HG03378 (cell line): ENCODE measurements at regions not wholly inside any gene's neighbourhood (a gene's known extent, or its start where the extent isn't known, plus 50 kb on each side); places are given as distances from the start of the nearest gene placed in this dataset.
"Not testable (repeated sequence)": the region's sequence is repeated elsewhere in the genome, so short reads cannot be mapped to it uniquely, and the experiment has no call there.

ENCODE experiments used
- ATAC-seq: cut with Tn5 transposase; IDR thresholded peaks from one replicate; pipeline ENCODE4 v1.9.1; 2021; ENCODE audit warnings: mild to moderate bottlenecking, moderate library complexity; ENCODE audit not compliant: unreplicated experiment

DNA sequence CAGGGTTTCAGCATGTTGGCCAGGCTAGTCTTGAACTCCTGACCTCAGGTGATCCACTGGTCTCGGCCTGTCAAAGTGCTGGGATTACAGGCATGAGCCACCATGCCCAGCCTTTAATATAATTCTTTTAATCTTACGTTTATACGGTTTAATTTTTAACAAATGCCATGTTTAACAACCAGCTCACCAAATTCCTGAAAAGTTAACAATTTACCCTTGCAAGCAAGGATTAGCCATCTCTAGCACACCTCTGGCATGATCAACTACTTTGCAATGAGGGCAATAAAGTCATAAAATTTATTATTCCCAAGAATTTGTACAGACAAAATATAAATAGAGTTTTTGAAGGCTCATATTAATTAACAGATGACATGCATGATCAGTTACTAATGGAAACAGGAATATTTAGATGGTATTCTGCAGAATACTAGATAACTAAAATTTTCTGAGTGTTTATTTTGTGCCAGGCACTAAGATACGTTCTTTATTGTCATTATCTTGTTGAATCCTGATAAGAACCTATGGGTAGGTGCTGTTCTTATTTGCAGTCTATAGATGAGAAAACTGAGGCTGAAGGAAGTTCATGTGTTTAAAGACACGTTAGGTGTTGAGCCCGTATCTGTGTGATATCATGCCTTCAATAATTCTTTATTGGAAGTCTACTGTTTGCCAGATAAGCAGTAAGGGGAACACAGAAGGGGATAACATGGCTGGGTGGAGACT lies 190.1 kb downstream of the CDCA7 start:
- no peak for ATAC-seq

DNA sequence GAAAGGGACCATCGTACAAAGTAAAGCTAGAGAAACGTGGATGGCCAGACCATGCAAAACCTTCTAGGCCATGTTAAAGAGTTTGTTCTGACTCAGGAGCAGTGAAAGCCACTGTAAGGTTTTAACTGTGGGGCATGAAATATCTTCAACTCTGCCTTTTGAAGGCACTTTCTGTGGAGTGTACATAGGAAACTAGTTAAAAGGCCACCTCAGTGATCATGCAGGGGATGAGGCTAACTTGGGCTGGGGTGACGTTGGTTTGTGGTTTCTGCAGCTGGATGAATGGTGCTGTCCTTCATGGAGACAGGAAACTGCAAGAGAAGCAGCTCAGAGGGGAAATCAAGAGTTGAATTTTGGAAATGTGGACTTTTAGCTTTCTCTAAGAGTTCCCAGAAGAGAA lies 190.7 kb downstream of the CDCA7 start:
- ATAC-seq = no peak

GRCh38 chr2:173547499-173547898 lies 192.8 kb downstream of the CDCA7 start:
- ATAC-seq = no peak

DNA sequence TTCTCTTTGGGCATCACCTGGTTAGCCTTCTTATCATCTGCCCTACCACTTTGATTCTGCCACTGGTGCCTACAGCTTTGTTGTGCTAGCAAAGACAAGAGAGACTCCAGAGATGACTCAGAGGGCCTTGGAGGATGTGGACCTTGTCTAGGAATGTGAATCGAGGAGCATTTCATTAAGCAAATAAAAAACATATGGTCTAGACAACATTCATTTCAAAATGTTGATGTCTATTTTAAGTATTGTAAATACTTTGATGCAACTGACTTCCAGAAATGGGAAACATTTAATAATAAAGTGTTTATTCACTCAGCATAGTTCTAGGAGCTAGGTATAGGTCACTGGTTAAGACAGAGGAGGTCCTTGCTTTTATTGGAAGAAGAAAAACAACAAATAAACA lies 195.5 kb downstream of the CDCA7 start:
- ATAC-seq = no peak

DNA sequence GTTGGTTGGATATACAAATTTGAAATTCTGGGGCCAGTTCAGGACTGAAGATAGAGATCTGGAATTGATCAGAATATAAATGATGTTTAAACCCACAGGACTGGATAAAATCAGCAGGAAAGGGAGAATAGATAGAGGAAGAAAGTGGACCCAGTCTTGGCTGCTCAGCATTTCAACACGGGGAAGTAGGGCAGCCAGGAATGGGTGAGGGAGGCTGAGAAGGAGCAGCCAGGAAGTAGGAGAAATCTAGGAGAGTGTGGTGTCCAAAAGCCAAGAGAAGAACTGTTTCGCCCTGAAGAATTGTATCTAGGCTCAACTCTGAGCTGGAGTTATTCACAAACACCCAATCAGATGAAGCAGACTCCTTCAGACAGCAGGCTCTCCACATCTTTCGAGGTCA lies 197.9 kb downstream of the CDCA7 start:
- no peak for ATAC-seq

DNA sequence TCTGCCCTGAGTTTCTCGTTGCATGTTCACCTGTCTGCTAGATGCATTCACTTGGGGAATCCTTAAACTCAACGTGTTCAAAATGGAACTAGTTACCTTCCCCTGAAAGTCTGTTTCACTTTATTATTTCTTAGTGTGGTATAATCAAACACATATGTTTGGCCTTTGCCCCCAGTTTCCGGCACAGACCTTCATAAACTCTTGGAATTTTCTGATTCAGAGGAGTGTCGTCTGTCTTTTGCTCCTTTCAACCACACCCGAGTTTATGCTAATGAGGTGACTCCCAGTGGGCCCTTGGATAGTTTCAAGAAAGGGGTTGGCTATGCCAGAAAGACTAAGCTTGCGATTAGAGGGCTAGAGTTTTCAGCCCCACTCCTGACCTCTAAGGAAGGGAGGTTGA lies 198.9 kb downstream of the CDCA7 start:
- no peak for ATAC-seq

- no peak for ATAC-seq
Observed at GRCh38 chr2:173555833-173556232, 201.2 kb downstream of the CDCA7 start.

DNA sequence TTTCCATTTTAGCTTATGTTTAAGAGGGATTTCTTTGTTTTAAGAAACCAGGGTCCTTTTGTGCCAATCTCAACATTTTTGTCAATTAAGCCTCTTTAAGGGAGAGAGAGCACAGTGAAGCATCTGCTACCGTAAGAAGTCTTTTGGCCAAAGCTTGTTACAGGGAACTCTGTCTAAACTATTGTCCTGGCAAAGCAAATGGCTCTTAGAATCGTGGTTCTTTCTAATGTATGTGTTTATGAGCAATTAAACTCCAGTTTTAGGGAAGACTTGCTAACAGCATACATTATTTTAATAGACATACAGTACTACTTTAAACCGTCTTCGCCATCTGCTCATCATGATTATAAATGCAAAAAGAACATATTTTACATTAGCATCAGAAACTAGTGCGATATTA lies 202.1 kb downstream of the CDCA7 start:
- no peak for ATAC-seq

DNA sequence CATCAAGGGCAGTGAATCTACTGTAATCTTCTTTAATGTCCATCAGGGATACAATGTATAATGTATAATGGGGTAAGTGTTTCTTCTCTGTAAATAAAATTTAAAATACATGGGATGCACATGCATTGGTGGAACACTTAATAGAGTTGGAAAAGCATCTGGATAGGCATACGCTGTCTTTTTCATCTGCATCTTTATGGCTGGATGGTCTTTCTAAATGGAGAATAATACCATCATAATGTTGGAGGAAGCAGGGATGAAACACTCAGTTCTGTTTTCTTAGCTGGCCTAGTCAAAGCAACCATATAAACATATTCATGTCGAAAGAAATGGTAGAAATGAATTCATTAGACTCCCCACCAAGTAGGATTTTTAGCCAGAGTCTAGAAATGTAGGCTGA lies 202.8 kb downstream of the CDCA7 start:
- no peak for ATAC-seq

DNA sequence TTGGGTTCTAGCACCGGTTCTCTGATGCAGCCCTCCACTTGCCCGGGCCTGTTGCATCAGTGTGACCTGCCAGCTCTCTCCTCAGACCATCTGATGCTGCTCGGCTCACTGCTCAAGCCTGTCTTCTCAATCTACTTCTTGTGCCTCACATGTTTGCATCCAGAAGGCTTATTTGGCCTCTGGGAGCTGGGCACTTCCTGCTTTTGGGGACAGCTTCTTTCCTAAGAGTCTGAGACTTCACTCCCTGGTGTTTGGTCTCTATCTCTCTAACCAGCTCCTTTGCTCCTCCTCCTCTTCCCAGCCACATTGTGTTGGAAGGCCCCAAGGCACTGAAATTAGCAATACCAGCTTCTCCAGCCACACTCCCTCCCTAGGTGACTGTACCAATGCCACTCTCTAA lies 212.8 kb downstream of the CDCA7 start:
- ATAC-seq = no peak

DNA sequence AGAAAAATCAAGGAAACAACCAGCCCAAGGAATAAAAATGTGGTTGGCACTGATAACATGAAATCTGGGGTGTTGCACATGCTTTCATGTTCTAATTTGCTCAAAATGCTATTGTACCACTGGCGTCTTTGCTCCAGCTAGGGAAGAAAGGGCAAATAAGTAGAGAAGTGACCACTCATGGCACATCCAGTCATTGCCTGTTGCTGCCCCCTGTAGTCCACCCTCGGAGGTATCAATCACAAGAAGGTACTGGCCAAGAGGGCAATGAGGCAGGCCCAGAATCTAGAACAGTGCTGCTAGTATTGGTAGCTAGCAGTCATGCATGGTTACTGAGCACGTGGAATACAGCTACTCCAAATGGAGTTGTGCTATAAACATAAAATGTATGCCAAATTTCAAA lies 213.4 kb downstream of the CDCA7 start:
- ATAC-seq = no peak

DNA sequence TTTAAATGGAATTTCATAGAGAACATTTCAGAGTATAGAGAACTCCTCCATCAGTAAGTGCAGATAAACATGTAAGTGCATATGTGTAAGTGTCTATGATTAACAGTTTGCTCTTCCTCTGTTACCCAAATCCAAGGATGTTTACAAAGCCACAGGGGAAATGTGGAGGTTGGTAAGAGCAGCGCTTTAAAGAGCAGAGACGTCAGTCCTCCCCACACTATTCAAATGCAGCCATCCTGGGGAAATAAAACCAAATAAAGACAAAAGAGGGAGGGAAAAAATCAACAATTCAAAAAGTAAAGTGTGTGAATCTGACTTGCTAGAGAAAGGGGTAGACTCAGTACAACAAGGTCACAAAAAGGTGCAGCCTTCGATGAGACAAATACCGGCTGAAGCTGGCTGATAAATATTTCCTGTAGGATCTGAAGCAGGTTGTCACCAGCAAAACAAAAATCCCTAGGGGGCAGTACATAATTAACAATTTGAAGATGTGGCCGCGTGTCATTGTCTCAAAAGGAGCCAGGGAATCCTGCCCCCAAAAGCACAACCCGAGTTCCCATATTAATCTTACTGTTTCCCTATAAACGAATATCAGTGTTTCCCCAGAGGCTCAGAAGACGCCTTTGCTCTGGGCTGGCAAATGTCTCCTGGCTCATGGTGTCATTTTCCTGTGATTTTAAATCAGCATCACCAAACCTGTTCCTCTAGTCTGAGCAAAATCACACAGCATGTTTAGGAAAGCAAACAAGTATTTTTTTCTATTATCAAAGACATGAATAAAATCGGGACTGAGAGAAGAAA lies 216.5 kb downstream of the CDCA7 start:
- ATAC-seq = no peak

DNA sequence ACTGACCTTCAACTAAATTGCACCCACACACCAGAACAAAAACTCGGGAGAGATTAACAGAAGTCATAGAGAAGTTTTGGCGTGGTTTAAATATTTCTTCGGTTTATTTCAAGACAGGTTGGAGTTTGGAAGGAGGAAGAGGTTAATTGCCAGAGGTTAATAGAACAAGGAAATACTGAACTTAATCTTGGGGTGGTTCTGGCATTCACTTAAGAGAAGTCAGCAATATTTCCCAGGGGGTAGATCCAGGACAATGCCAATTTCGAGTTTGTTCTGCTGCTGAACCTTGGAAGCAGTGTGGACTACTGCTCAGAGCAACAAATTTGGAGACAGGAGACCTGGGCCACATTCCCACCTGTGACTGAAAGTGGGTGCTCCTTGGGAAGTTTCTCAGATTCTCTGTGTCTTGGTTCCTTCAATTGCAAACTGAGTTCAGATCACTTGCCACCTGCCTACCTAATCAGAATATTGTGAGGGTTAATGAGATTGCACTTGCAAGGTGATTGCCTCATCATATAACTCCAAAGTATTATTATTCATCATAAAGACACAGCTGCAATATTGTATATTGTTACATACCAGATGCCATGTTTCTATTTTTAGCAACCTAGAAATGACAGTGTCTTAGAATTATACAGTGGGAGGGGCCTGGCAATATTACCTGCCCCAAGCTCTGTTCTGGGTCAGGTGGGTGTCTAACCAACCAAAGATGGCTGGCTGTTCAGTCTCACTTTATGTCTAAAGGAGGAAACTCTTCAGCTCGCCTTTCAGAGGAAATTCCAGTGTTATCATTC lies 217.4 kb downstream of the CDCA7 start:
- no peak for ATAC-seq

DNA sequence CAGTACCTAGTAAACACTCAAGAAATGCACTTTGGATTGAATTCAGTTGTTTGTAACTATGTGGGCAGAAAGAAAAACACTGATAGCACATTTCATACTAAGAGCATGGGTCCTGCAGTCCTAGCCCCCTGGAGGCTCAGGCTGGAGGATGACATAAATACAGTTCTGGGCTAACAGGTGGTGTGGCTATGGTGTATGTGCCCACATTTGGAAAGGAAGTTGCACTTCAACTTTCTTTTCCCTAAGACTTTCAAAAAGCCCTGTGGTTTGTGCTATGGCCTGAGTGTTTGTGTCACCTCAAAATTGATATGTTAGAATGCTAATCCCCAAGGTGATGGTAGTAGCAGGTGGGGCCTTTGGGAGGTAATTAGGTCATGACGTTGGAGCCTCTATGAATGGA lies 218.2 kb downstream of the CDCA7 start:
- no peak for ATAC-seq

GRCh38 chr2:173573782-173574181 lies 219.1 kb downstream of the CDCA7 start:
- ATAC-seq = not testable (repeated sequence)

- ATAC-seq = peak; percentile 53
Observed at GRCh38 chr2:173574324-173575112, 219.8 kb downstream of the CDCA7 start.

DNA sequence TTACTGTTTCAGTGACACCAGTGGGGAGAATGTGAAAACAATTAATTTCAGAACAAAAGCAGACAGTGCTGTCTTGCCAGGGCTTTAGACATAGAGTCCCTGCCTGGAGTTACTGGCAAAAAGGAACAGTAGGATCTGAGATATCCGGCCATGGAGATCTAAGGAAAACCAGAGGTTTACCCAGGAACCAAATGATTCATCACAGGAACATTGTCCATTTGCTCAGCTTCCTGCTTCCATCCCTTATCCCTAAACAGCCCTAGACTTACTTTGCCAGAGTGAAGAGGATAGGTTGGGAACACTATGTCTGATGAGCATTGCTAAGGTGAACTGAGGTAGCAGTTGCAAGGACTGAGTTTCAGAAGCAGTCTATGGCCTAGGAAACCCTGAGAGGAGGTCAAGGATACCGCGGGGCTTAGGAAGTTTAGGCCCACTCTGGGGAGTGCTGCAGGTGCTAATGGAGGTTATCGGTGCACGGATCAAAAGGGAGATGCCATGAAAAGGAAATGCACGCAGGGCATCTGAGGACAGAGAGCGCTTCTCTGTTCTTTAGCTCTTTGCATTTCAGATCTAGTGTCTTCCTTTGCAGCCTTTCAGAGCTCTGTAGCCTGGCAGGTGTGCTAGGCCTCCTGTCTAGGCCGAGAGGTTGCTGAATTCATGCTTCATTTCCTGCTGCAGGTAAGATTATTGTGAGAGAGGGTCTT lies 223.9 kb downstream of the CDCA7 start:
- ATAC-seq = no peak

- no peak for ATAC-seq
Observed at GRCh38 chr2:173580351-173580750, 225.7 kb downstream of the CDCA7 start.

- no peak for ATAC-seq
Observed at GRCh38 chr2:173580956-173581355, 226.3 kb downstream of the CDCA7 start.

DNA sequence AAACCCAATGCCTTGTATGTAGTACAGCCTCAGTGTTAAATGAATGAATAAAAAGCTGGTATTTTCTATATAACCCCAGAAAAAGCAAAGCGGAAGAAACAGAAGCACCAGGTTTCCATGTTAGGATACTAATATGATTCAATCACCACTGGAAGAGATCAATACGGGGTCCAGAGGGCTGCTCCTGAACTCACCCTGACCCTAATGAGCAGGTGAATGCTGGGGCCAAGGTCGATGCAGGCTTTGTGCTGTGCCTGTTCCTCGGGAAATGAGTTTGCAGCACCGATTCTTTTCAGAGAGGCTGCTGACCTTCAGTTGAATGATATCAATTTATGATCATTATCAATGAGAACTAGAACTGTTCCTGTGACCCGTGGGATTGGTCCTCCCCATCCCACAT lies 228.5 kb downstream of the CDCA7 start:
- ATAC-seq = no peak
